GM18502 (cell line): ENCODE measurements at regions not wholly inside any gene's neighbourhood (a gene's known extent, or its start where the extent isn't known, plus 50 kb on each side); places are given as distances from the start of the nearest gene placed in this dataset.

Experiments
- ATAC-seq: cut with Tn5 transposase; IDR thresholded peaks from one replicate; pipeline ENCODE4 v1.9.1; 2021; ENCODE audit warnings: mild to moderate bottlenecking; ENCODE audit not compliant: unreplicated experiment, poor library complexity

GRCh38 chrX:104310657-104311254 is 56.0 kb upstream of the ESX1 start:
- ATAC-seq: no peak

- no peak for ATAC-seq
Observed at GRCh38 chrX:104310090-104310489, 55.4 kb upstream of the ESX1 start.

- no peak for ATAC-seq
Observed at GRCh38 chrX:104309169-104309568, 54.4 kb upstream of the ESX1 start.

- no peak for ATAC-seq
Observed at GRCh38 chrX:104307341-104307740, 52.6 kb upstream of the ESX1 start.

- no peak for ATAC-seq
Observed at GRCh38 chrX:104306180-104306579, 51.4 kb upstream of the ESX1 start.
